ENCODE measurements at regions not wholly inside any gene's neighbourhood (a gene's known extent, or its start where the extent isn't known, plus 50 kb on each side); places are given as distances from the start of the nearest gene placed in this dataset.

DNA sequence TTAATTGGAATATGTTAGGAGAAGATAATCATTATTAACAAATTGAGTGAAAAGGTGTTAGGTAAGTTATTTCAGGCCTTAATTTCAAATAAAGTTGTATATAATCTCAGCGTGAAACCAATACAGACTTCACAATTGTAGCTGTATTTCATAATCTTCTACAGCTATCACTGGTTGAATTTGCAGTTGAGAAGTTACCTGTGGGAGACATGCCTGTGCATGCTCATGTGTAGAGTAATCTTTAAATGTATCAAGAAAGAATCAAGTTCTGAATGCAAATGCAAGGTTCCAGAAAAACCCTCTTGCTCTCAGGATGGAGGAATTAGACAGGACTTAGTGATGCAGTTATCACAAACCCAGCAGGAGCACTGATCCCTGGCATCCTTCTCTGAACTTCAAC, 938.4 kb upstream of the SLC10A2 start:
- TF ChIP-seq, protein P1, sequence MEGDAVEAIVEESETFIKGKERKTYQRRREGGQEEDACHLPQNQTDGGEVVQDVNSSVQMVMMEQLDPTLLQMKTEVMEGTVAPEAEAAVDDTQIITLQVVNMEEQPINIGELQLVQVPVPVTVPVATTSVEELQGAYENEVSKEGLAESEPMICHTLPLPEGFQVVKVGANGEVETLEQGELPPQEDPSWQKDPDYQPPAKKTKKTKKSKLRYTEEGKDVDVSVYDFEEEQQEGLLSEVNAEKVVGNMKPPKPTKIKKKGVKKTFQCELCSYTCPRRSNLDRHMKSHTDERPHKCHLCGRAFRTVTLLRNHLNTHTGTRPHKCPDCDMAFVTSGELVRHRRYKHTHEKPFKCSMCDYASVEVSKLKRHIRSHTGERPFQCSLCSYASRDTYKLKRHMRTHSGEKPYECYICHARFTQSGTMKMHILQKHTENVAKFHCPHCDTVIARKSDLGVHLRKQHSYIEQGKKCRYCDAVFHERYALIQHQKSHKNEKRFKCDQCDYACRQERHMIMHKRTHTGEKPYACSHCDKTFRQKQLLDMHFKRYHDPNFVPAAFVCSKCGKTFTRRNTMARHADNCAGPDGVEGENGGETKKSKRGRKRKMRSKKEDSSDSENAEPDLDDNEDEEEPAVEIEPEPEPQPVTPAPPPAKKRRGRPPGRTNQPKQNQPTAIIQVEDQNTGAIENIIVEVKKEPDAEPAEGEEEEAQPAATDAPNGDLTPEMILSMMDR (IDR thresholded peaks at IDR 0.05), result no peak
- TF ChIP-seq POLR2A (IDR thresholded peaks at IDR 0.05) (no peak), EP300 (IDR thresholded peaks at IDR 0.05) (no peak)

All from gastroesophageal sphincter (tissue), 3 donors.